COR-L47 (cell line): ENCODE measurements at regions not wholly inside any gene's neighbourhood (a gene's known extent, or its start where the extent isn't known, plus 50 kb on each side); places are given as distances from the start of the nearest gene placed in this dataset.
"Not testable (repeated sequence)": the region's sequence is repeated elsewhere in the genome, so short reads cannot be mapped to it uniquely, and the experiment has no call there.

Source experiments
- DNase-seq: peaks from one replicate; lab custom pipeline; 2025; lab: John Stamatoyannopoulos, UW

DNA sequence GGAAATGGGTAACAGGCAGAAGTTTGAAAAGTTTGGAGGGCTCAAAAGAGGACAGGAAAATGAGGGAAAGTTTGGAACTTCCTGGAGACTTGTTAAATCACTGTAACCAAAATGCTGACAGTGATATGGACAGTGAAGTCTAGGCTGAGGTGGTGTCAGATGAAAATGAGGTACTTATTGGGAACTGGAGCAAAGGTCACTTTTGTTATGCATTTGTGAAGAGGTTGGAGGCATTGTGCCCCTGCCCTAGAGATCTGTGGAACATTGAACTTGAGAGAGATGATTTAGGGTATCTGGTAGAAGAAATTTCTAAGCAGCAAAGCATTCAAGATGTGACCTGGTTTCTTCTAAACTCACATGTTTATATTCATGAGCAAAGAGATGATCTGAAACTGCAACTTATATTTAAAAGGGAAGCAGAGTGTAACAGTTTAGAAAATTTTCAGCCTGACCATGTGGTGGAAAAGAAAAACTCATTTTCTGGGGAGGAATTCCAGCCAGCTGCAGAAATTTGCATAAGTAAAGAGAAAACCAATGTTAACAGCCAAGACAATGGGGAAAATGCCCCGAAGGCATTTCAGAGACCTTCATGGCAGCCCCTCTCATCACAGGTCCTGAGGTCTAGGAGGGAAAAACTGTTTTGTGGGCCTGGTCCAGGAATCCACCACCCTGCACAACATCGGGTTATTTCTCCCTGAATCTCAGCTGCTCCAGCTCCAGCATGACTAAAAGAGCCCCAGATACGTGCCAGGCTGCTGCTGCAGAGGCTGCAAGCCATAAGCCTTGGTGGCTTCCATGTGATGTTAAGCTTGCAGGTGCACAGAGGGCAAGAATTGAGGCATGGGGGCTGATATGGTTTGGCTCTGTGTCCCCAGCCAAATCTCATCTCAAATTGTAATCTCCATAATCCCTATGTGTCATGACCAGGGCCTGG, 632.5 kb upstream of the GNPDA2 start:
- DNase-seq: no peak

DNA sequence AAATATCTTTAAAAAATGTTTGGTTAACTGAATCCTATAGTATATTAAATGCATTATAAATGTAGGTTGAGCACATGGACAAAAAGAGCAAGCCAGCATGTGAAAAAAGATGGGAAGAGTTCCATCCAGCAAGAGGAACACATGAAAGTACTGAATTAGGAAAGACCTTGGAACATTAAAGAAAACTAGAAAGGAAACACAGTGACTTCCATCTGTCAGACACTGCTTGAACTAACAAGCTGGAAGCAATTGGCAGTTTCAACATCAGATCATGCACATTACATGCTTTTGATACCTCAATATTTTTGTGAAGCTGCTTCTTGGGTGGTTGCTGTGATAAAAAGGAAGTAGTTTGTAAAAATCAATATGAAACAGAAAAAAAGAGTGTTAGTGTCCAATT, 626.8 kb upstream of the GNPDA2 start:
- DNase-seq: no peak

DNA sequence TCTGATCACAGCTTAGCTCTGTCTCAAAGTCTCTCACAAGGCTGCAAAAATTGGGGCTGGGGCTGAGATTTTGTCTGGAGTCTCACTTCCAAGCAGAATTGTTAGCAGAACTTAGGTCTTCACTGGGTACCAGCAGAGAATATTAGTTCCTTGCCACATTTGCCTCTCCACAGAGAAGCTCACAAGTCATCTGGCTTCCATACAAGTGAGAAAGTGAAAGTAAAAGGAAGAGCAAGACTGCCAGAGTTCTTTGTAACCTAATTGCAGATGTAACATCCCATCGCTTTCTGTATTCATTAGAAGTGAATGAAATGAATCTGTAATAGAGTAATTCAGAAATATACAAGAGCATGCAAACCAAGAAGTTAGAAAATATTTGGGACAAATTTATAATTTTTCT, 624.1 kb upstream of the GNPDA2 start:
- no peak for DNase-seq

DNA sequence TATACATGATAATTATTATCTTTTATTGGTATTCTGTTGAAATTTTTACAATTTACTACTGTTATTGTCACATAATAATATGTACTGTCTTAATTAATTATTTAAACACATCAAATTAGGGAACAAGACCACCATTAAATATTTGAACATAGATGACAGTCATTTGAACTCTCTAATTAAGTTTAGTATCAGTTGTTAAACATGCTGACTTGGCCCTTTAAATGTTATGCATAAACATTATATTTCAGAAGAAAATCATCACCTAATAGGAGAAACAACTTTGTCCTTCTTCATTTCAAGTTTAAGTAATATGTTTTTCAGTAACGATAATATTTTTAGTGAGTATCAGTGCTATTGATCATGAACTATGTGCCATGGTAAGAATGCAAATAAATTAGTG, 623.5 kb upstream of the GNPDA2 start:
- no peak for DNase-seq

DNA sequence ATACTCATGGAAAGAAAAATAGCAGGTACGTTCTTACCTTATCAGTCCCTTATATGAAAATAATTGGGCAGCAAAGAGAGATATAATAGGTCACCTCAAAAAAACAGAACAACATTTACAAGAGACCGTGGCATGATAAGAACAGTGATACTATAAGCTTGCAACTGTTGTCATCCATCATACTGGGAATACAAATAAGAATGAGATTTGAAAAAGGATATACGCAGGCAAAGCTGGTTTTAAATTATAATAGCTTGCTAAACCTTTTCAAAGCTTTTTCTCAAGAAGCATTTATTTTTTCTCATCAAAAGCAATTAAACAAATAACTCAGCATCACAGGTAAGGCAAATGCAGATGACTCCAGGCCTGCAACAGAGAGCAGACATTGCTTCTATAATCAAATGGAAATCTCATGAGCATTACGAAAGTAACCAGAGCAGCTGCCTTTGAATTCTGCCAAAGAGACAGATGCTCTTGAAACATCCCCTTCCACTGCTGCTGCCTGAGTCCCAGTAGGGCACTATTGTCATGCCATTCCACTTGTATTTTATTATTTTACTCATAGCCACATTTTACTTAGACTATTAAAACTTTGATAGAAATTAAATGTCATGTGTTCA, 620.6 kb upstream of the GNPDA2 start:
- no peak for DNase-seq

DNA sequence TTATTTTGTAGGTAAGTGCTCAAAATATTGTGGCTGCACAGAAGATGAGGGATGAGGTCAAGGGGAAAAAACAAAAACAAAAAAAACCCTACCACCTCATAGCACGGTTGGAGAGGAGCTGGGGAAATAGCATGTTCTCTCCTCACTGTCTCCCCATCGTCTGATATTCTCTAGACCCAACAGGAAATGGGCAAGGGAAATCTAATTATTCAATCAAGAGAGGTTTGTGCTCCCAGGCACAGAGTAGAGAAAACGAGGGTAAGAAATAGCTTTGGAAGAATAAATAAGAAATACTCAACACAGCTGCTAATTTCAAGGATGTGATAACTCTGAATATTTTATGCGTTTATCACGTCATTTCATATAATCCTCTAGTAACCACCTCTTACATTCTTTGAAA, 619.2 kb upstream of the GNPDA2 start:
- no peak for DNase-seq

DNA sequence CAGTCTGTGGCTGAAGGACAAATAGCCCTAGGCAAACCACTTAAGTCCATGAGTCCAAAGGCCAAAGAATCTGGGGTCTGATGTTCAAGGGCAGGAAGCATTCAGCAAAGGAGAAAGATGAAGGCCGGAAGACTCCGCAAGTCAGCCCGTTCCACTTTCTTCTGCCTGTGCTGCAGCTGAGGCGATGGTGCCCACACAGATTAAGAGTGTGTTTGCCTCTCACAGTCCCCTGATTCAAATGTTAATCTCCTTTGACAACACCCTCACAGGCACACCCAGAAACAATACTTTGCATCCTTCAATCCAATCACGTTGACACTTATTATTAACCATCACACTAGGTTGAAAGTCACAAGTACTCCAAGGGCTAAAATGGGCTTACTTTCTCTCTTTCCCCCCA, 605.4 kb upstream of the GNPDA2 start:
- no peak for DNase-seq

DNA sequence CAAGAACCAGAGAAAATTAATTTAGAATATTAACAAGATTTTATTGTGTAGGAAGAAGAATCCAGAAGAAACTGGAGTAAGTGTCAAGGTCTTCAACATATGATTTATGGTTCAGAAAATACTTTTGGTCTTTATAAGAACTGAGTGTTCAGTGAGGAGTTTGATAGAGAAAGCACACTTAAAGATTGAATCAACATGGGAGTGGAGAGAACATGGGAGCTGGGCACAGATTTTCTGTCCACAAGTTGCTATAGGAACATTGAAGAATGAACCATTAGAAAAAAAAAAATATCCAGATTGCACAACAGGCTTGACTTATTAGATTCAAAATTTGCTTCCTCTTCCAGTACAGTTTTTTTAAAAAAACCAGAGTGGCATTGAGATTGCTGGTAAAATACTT, 601.2 kb upstream of the GNPDA2 start:
- DNase-seq: no peak

DNA sequence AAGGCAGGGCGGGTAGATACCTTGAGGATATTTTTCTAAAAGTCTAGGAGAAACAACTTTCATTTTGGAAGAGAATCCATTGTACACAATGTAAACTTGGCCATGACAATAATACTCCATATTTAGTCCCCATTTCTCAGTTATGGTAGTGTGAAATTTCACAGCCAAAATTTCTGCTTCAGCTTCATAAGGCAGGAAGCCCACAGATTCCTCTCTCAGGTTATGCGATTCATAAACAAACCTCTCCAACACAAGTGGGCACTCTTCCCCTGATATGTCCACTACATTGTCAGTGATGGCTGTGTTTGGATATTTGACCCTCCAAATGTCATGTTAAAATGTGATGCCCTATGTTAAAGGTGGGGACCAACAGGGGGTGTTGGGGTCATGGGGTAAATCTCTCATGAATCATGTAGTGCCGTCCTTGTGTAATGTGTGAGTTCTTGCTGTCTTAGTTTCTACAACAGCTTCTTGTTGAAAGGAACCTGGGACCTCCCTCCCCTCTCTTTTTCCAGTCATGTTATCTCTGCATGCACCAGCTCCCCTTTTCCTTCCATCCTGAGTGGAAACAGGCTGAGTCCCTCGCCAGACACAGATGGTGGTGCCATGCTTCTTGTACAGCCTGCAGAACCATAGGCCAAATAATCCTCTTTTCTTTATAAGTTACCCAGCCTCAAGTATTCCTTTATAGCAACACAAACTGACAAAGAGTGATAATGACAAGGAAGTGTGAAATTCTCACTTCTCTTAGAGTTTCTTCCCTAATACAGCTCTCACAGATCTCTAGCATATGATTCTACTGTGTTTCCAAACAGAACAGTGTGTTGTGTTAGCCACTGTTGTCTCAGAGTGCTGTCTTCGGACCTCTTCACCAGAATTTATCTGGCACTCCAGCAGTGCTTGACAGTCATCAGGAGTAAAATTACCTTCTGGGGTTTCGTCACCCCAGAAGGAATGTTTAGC, 598.4 kb upstream of the GNPDA2 start:
- no peak for DNase-seq

DNA sequence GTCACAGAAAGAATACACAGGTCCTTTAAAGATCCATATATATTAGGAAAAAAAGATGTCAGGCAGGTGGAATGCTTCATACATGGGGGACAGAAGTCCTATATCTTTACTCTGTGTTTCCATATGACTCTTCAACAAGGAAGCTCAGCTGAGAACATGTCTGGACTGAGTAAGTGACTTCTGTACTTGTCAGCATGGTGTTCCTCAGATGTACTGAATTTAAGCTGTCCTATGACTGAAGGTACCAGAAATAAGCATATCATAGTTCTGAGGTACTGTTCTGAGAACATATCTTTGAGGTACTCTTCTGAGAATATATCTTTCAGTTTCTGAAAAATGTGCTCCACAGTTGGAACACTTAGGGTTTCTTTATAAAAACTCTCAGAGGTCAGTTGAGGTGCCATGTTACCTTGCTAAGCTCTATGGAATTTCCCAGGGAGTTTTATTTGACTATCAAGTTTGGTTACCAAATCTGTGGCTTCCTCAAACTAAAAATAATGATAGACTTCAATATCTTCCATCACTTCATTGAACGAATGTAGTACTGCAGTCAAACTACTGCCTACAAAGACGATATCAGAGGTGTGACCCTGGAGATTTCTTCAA, 597.2 kb upstream of the GNPDA2 start:
- DNase-seq: no peak

DNA sequence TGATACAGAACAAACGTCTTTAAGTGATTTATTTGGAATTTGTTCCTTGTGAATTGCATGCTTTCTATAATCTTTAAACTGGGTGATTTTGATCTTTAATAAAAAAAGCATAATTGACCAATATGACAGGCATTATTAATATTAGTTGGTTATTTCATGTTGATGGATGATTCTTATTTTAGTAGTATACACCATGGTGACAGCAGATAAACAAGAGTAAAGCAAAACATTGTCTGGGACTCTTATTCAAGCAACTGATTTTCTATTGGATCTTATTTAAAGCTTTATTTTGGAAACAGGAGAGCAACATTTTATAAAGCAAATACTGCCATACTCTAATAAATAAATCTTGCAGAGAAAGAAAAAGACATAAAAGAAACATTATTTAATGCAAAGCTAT, 591.4 kb upstream of the GNPDA2 start:
- DNase-seq: no peak

DNA sequence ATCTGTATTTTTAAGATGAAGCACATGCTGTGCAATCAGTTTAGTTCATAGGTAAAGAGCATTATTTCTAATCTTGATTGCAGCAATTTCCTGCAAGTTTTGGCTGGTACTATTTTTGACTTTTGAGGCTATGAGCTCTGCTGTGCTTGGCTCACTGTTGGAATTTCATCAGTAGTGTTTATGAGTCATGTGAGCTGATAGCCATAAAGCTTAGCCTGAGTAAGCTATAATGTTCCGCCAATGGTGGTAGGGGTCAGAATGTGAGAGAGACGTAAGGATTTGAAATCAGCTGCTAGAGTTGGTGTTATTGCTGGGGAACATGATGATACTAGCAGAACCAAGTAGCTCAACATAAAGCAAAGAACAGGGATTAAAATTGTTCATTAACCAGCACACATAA, 590.9 kb upstream of the GNPDA2 start:
- no peak for DNase-seq

DNA sequence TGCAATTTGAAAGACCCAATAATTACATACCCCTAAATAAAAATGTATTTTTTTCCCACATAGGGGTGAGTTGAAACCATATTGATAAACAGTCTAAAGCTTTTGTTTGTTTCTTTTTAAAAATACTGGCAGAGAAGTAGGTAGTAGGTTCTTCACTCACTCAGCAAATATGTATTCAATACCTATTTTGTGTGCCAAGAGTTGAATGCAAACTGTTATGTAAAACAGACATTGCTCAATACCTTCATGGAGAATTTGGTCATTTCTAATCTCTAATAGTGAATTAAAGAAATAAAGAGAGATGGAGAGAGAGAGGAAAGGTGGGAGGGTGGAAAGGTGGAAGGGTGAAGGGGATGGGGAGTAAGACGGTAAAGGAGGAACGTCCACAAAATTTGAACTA, 589.9 kb upstream of the GNPDA2 start:
- DNase-seq: no peak

DNA sequence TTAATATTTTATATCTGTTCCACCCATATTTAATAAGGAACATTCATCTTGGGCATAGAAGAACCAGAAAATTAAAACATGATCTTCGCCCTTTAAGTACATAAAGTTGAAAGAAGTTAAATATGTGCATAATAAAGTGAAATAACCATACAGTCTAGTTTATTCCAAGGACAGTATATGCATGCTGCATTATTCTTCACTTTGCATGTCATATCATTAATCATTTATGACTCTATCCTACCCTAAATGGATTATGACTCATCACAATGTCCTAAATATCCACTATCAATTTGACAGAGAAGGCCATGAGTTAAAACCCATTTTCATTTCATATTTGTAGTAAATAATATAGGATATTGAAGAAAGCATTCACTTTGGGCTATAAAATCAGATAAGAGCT, 576.5 kb upstream of the GNPDA2 start:
- DNase-seq: no peak

DNA sequence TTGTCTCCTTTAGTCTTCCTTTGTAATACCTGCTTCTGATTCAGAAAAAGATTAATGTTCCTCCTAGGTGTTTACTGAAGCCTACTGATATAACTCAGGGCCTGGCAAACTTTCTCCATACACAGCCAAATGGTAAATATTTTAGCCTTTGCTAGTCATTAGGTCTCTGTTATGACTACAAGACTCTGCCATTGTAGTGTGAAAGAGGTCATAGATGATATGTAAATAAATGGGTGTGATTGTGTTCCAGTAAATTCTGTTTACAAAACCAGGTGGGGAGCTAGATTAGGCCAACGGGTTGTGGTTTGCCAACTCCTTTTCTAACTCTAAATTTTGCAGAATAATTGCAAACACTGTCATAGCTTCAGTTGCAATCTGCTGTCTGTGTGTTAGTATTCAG, 568.1 kb upstream of the GNPDA2 start:
- DNase-seq: peak; percentile 54

DNA sequence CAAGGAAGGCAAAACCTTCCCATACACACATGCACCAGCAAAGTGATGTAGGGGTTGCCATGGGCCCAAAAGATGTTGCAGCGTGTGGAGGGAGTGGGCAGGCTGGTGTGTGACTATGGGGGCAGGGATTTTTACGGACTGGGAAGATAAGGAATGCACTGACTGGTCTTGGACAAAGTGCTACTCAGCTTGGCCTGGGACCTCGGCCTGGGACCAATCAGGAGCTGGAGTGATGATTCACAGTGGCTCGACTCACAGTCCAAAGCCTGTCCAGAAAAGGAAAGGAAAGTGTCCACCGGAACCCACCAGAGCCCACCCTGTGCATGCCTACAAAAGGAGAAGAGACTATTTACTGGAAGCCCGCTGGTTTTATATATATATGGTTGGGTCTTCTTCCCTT, 567.0 kb upstream of the GNPDA2 start:
- DNase-seq: no peak

DNA sequence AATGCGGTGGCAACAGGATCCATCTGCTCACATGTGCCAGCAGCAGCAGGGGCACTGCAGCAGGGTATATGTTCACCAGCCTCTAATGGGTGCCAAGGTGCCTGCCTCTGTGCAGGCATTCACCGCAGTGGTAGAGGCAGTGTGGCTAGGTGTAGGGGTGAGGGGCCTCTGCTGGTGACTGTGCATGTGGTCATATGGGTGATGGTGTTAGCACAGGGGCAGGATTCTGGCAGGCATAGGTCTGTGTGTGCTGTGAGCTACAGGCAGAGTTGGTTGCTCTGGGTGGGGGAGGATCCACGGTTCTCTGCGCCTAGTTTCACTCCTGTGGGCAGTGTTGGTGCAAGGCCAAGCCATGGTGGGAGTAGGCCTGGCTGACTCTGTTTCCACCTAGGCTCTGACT, 566.5 kb upstream of the GNPDA2 start:
- DNase-seq: no peak

DNA sequence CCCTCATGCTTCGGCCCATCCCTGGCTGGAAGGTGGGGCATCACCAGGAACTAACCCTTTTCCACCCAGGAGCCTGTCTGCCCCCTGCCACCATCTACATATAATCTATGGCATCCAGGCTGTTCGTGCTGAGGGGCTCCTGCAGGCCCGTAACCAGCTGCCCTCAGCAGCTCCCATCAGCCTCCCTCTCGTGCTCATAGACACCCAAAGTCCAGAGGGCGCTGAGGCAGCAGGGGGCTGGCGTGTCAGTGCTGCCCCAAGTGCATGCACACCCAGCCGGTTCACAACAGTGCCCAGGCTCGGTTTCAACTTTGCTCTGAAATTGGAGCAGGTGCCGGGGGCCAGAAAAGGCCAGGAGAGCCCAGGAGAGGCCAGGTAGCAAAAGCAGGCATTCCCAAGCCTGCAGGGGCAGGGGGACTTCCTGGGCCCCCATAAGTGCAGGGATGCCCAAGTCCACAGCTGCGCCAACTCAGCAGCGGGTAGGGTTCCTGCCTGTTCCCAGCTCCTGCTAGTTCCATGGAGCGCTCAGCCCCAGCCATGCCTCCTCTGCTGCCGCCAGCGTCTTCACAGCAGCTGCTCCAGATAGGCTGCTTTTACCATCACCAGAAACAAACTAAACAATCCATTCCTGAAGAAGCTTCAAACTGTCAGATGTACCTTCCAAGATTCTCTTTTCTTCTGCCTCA, 558.2 kb upstream of the GNPDA2 start:
- no peak for DNase-seq

DNA sequence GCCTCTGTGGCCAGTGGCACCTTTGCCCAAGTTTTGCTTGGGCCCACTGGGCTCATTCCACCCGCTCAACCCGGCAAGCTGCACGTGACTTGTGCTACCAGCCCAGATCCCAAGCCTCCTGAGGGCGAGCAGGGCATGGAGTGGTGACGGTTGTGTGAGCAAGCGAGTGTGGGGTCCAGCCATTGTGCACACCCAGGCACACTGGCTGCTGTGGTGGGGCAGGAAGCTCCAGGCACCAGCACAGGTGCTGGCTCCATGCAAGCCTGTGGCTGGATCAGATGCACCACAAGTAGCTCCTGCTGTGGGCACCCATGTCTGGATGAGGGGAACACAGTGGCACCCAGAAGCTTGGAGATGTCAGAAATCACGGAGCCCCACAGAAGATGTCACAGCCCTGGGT, 557.0 kb upstream of the GNPDA2 start:
- DNase-seq: no peak

DNA sequence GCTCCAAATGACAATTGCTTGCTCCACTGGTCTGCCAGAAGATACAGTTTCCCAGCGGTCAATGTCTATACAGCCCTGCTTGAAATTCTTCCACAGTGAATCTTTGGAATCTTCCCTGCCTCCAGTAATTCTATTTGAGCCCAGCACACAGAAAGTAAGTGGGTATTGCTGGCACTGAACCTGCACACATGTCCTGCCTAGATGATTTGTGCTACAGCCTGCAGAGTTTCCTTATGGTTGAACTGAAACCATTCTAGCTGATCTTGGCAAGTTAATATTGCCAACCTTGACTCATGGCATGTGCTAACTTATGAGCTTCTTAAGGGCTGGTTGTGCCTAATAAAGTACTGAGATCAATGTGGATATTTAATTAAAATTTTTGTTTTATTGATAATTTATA, 553.8 kb upstream of the GNPDA2 start:
- no peak for DNase-seq

DNA sequence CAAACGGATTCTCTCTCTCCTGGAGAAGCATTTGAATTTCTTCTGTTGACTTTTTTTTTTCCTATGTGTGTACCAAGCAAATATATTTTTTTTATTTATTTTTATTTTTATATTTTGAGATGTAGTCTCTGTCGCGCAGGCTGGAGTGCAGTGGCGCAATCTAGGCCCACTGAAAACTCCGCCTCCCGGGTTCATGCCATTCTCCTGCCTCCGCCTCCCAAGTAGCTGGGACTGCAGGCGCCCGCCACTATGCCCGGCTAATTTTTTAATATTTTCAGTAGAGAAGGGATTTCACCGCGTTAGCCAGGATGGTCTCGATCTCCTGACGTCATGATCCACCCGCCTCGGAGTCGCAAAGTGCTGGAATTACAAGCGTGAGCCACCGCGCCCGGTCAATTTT, 549.5 kb upstream of the GNPDA2 start:
- DNase-seq: no peak

DNA sequence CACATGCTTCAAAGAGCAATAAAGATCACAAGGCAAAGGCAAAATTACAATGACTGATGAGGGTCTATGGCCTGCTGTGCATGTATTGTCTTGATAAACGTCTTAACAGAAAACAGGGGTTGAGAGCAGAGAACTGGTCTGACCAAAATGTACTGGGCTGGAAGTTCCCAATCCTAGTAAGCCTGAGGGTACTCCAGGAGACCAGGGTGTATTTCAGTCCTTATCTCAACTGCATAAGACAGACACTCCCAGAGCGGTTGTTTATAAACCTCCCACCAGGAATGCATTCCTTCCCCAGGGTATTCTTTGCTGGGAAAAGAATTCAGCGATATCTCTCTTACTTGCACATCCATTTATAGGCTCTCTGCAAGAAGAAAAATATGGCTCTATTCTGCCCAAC, 521.8 kb upstream of the GNPDA2 start:
- DNase-seq: not testable (repeated sequence)
